ENCODE measurements at regions not wholly inside any gene's neighbourhood (a gene's known extent, or its start where the extent isn't known, plus 50 kb on each side); places are given as distances from the start of the nearest gene placed in this dataset.

DNA sequence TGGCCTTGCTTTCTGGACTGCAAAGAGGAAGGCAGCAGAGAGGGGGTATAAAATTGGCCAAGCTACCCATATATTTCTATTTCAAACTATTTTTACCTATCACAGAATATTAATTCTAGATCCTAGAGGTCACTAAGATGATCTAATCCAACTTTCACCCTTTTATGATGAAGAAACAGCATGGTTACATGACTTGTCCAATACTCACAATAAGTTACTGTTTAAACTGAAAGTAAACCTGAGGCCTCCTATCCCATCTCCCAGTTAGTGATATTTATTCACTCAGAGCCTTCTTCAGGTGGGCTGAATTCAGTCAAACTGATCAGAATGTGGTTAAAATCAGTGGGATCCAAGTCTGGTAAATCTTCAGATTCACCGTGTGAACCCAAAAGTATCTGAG lies 1345.1 kb downstream of the XPNPEP1 start:
- Histone ChIP-seq H3K27ac (no peak overlapping the region), H3K27me3 (no peaks in the 10 kb centered on the region), H3K4me1 (ENCODE audit: low read depth) (no peaks in the 10 kb centered on the region), H3K36me3 (no peaks in the 10 kb centered on the region), H3K9me3 (ENCODE audit: low read depth) (peaks cover 3% of the 10 kb centered on the region), H3K4me3 (no peak overlapping the region)
- TF ChIP-seq CTCF (IDR thresholded peaks at IDR 0.05; ENCODE audit: low read depth, low read length), result no peak
- no peak for DNase-seq (ENCODE audit: low read depth in 1 of 2, low spot score in 1 of 2)

GRCh38 chr10:108574233-108574632 lies 1349.1 kb downstream of the XPNPEP1 start:
- Histone ChIP-seq H3K9me3 (ENCODE audit: low read depth) (no peaks in the 10 kb centered on the region), H3K36me3 (no peaks in the 10 kb centered on the region), H3K4me3 (no peak overlapping the region), H3K27me3 (no peaks in the 10 kb centered on the region), H3K4me1 (ENCODE audit: low read depth) (no peaks in the 10 kb centered on the region), H3K27ac (no peak overlapping the region)
- no peak for TF ChIP-seq CTCF (IDR thresholded peaks at IDR 0.05; ENCODE audit: low read depth, low read length)
- DNase-seq (ENCODE audit: low read depth in 1 of 2, low spot score in 1 of 2), result no peak

DNA sequence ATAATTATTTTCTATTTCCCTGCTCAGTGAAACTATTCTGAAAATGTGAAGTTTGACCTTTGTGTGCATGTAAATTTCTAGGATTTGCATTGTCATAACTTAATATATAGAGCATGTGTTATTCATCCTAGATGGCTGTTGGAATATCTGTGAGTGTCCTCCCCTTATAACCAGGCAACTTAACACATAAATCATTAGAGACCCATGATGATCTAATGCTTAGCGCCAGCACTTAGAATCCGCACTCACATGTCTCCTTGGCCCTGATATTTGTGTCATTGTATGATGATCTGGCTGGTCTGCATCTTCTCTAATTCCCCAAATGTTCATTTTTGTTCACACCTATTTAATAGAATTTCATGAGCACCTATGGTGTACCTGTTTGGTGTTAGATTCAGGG lies 1354.5 kb downstream of the XPNPEP1 start:
- no peak overlapping the region for H3K27ac ChIP-seq
- H3K4me3 ChIP-seq, result no peak overlapping the region
- no peaks in the 10 kb centered on the region for H3K9me3 ChIP-seq (ENCODE audit: low read depth)
- H3K36me3 ChIP-seq, result no peaks in the 10 kb centered on the region
- no peaks in the 10 kb centered on the region for H3K27me3 ChIP-seq
- TF ChIP-seq CTCF (IDR thresholded peaks at IDR 0.05; ENCODE audit: low read depth, low read length), result no peak
- no peak for DNase-seq (ENCODE audit: low read depth in 1 of 2, low spot score in 1 of 2)
- H3K4me1 ChIP-seq (ENCODE audit: low read depth), result no peaks in the 10 kb centered on the region

DNA sequence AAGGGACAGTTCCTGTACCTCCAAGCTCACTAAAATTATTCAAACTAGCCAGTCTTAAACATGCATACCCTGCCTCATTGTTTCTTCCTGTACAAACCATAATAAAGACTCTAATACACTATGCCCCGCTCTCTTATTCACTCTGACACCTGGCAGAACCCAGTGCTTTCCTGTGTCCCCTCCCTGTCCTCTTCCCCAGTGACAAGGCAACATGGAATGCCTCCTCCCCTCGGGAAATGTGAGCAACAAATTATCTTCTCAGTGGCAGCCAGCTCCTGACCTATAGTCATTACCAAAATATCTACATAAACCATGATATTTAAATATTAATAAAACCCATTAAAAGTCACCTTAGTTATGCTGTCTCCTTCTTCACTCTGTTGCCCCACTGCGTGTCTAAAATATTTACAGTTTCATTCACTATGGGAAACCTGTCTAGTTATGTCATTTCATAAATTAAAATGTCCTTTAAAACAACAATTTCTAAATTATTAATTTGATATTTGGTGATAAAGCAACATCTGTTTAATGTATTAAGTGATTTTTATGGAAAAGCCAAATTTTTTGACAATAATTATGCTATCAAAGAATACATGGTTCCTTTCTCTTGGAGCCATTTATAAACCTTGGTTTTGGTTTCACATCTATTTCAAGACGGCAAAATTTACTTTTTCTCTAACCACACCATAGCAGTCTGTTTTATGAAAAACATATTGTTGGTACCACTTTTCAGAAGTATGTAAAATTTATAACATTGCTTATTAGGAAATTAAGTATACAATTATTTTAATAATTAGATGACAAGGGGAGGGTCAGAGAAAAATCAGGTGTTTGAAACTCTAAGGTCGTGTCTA lies 1355.2 kb downstream of the XPNPEP1 start:
- Histone ChIP-seq H3K36me3 (no peaks in the 10 kb centered on the region), H3K4me1 (ENCODE audit: low read depth) (no peaks in the 10 kb centered on the region), H3K9me3 (ENCODE audit: low read depth) (no peaks in the 10 kb centered on the region), H3K27me3 (no peaks in the 10 kb centered on the region), H3K27ac (no peak overlapping the region), H3K4me3 (no peak overlapping the region)
- TF ChIP-seq CTCF (IDR thresholded peaks at IDR 0.05; ENCODE audit: low read depth, low read length), result no peak
- no peak for DNase-seq (ENCODE audit: low read depth in 1 of 2, low spot score in 1 of 2)

- no peak for TF ChIP-seq CTCF (IDR thresholded peaks at IDR 0.05; ENCODE audit: low read depth, low read length)
These were observed 1356.8 kb downstream of the XPNPEP1 start for GRCh38 chr10:108566316-108567107.

More at GRCh38 chr10:108566316-108567107, 1356.8 kb downstream of the XPNPEP1 start:
- H3K27me3 ChIP-seq, result no peaks in the 10 kb centered on the region
- H3K4me1 ChIP-seq (ENCODE audit: low read depth), result no peaks in the 10 kb centered on the region
- DNase-seq (ENCODE audit: low read depth in 1 of 2, low spot score in 1 of 2), result no peak
- no peak overlapping the region for H3K27ac ChIP-seq
- no peaks in the 10 kb centered on the region for H3K9me3 ChIP-seq (ENCODE audit: low read depth)
- H3K4me3 ChIP-seq, result no peak overlapping the region
- H3K36me3 ChIP-seq, result no peaks in the 10 kb centered on the region
